ENCODE measurements at regions not wholly inside any gene's neighbourhood (a gene's known extent, or its start where the extent isn't known, plus 50 kb on each side); places are given as distances from the start of the nearest gene placed in this dataset.

DNA sequence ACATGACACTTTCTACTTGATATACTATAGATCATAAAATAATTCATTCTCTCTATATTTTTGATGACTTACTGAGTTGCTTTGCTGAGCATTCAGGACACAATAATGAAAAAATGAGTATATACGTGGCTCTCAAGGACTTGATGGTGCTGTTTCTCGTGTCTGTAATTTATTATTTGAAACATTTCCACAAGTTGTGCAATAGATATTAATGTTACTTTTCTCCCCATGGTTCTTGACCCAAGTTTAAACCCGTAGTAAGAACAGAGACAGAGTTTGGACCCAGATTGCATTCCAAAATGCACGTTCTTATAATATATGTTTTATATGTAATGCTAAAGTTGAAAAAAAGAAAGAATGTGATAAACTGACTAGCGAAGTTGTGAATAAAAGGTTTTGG is 94.2 kb upstream of the FAM3C start:
- H3K4me1 ChIP-seq = peaks cover 3% of the 10 kb centered on the region; the same call in 1 of the 2 replicates
- TF ChIP-seq, protein P1, sequence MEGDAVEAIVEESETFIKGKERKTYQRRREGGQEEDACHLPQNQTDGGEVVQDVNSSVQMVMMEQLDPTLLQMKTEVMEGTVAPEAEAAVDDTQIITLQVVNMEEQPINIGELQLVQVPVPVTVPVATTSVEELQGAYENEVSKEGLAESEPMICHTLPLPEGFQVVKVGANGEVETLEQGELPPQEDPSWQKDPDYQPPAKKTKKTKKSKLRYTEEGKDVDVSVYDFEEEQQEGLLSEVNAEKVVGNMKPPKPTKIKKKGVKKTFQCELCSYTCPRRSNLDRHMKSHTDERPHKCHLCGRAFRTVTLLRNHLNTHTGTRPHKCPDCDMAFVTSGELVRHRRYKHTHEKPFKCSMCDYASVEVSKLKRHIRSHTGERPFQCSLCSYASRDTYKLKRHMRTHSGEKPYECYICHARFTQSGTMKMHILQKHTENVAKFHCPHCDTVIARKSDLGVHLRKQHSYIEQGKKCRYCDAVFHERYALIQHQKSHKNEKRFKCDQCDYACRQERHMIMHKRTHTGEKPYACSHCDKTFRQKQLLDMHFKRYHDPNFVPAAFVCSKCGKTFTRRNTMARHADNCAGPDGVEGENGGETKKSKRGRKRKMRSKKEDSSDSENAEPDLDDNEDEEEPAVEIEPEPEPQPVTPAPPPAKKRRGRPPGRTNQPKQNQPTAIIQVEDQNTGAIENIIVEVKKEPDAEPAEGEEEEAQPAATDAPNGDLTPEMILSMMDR (IDR thresholded peaks at IDR 0.05; ENCODE audit: low read depth, low read length) = no peak
- DNase-seq = no peak
- H3K4me3 ChIP-seq (ENCODE audit: low read depth, low read length) = no peak overlapping the region
- no peaks in the 10 kb centered on the region for H3K9me3 ChIP-seq
- H3K36me3 ChIP-seq = no peaks in the 10 kb centered on the region
- H3K27me3 ChIP-seq = no peaks in the 10 kb centered on the region

DNA sequence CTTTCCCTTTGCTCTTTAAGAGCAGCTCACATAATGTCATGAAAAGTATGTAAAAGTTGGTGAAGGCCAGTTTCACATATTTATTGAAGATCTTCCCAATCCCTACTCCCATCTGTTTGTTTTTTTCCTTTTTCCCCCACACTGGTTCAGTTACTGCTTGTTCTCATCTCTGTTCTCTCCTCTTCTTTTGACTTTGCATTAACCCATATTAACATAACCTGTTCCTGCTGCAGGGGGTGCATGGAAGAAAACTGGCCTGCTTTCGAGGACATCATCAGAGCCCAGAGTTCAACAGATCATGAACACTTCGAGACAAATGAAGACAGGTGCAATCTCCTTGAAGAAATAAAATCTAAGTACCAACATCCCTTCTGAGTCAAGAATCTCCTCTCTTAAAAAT is 93.3 kb upstream of the FAM3C start:
- TF ChIP-seq, protein P1 (IDR thresholded peaks at IDR 0.05; ENCODE audit: low read depth, low read length) = no peak
- no peaks in the 10 kb centered on the region for H3K36me3 ChIP-seq
- no peak overlapping the region for H3K4me3 ChIP-seq (ENCODE audit: low read depth, low read length)
- no peak for DNase-seq
- no peaks in the 10 kb centered on the region for H3K27me3 ChIP-seq
- peaks cover 5% of the 10 kb centered on the region; the same call in 1 of the 2 replicates for H3K4me1 ChIP-seq
- H3K9me3 ChIP-seq = no peaks in the 10 kb centered on the region

DNA sequence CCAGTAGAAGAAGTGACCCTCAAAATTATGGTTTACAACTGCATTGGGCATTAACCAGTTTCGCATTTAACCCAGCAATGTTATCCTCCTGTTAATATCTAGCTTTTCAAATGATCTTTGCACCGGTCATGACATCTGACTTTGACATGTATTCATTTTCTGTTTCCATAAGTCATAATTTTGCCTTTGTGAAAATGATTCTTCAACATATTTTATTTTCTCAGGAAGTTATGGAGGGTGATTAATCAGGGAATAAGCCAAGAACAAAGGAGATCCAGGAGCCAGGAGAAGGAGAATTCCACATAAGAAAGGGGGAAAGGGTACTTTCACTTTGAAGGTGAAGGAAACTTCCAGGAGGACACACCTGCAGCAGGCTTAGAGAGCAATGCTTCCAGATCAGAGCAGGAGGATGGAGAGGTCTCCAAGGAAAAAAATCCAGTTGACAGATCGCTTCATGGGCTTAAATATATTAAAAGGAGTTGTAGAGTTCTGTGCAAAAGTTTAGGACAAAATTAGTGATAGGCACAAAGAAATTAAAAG is 92.1 kb upstream of the FAM3C start:
- Histone ChIP-seq H3K36me3 (no peaks in the 10 kb centered on the region), H3K9me3 (no peaks in the 10 kb centered on the region), H3K4me3 (ENCODE audit: low read depth, low read length) (no peak overlapping the region), H3K4me1 (peaks cover 5% of the 10 kb centered on the region), H3K27me3 (no peaks in the 10 kb centered on the region)
- TF ChIP-seq, protein P1 (IDR thresholded peaks at IDR 0.05; ENCODE audit: low read depth, low read length) = no peak
- no peak for DNase-seq

DNA sequence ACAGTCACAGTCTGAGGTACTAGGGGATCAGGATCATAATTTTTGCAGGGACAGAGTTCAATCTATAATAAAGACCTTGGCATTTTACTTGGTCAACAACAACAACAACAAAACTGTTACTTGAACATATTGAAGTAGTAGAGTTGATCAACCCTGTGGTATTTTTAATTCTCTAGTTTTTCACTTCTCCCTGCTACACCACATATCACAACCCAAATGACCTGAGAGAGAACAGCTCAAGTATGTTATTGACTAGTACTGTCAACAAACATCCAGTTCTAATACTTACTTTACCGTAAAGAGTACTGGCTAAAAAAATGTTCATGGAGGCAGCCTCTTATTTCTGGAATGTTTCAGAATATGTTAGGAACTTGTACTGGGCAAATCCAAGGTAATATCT is 90.5 kb upstream of the FAM3C start:
- H3K36me3 ChIP-seq = no peaks in the 10 kb centered on the region
- no peaks in the 10 kb centered on the region for H3K27me3 ChIP-seq
- H3K4me1 ChIP-seq = peaks cover 5% of the 10 kb centered on the region
- no peak for DNase-seq
- no peaks in the 10 kb centered on the region for H3K9me3 ChIP-seq
- TF ChIP-seq, protein P1 (IDR thresholded peaks at IDR 0.05; ENCODE audit: low read depth, low read length) = no peak
- H3K4me3 ChIP-seq (ENCODE audit: low read depth, low read length) = no peak overlapping the region

- H3K4me3 ChIP-seq (ENCODE audit: low read depth, low read length) = no peak overlapping the region
- no peak for DNase-seq
- TF ChIP-seq, protein P1 (IDR thresholded peaks at IDR 0.05; ENCODE audit: low read depth, low read length) = no peak
- H3K9me3 ChIP-seq = no peaks in the 10 kb centered on the region
- peaks cover 5% of the 10 kb centered on the region for H3K4me1 ChIP-seq
- no peaks in the 10 kb centered on the region for H3K36me3 ChIP-seq
- H3K27me3 ChIP-seq = no peaks in the 10 kb centered on the region
These were observed 89.5 kb upstream of the FAM3C start for GRCh38 chr7:121485467-121486243.

GRCh38 chr7:121484089-121484763 is 88.1 kb upstream of the FAM3C start:
- H3K9me3 ChIP-seq = no peaks in the 10 kb centered on the region
- H3K36me3 ChIP-seq = no peaks in the 10 kb centered on the region
- DNase-seq = no peak
- peaks cover 5% of the 10 kb centered on the region for H3K4me1 ChIP-seq
- no peak overlapping the region for H3K4me3 ChIP-seq (ENCODE audit: low read depth, low read length)
- TF ChIP-seq, protein P1 (IDR thresholded peaks at IDR 0.05; ENCODE audit: low read depth, low read length) = no peak
- no peaks in the 10 kb centered on the region for H3K27me3 ChIP-seq

Data from BE2C (cell line).